Loucy (cell line): ENCODE measurements at regions not wholly inside any gene's neighbourhood (a gene's known extent, or its start where the extent isn't known, plus 50 kb on each side); places are given as distances from the start of the nearest gene placed in this dataset.

Source experiments
- H2AFZ ChIP-seq: fragments of 200-600 bp; sonication (generic); 2 replicates; pipeline ENCODE4 v1.6.0; 2016; ENCODE audit warnings: antibody characterized with exemption, mild to moderate bottlenecking, low read length, moderate library complexity
- H3F3A ChIP-seq: fragments of 200-600 bp; 2 replicates; pipeline ENCODE4 v1.6.0; 2016; ENCODE audit warnings: antibody characterized with exemption, low read depth, mild to moderate bottlenecking
- H3K27me3 ChIP-seq: fragments of 200-600 bp; sonication (generic); 2 replicates; pipeline ENCODE4 v1.6.1; 2014; ENCODE audit warnings: low read length, mild to moderate bottlenecking; ENCODE audit not compliant: insufficient read depth, poor library complexity, severe bottlenecking
- H3K36me3 ChIP-seq: fragments of 200-600 bp; sonication (generic); 2 replicates; pipeline ENCODE4 v1.6.1; 2016; ENCODE audit warnings: low read length; ENCODE audit not compliant: insufficient read depth
- H3K4me1 ChIP-seq: fragments of 200-600 bp; sonication (generic); 2 replicates; pipeline ENCODE4 v1.5.1; 2014; ENCODE audit warnings: low read length, mild to moderate bottlenecking; ENCODE audit not compliant: insufficient read depth, poor library complexity, severe bottlenecking
- H3K4me2 ChIP-seq: fragments of 200-600 bp; sonication (generic); 2 replicates; pipeline ENCODE4 v1.6.0; 2014; ENCODE audit warnings: antibody characterized with exemption, low read length, low read depth, mild to moderate bottlenecking; ENCODE audit not compliant: poor library complexity, severe bottlenecking
- H3K4me3 ChIP-seq: fragments of 200-600 bp; sonication (generic); 2 replicates; pipeline ENCODE4 v1.5.1; 2014; ENCODE audit warnings: low read length, mild to moderate bottlenecking, mixed read lengths; ENCODE audit not compliant: poor library complexity, severe bottlenecking
- H3K79me2 ChIP-seq: fragments of 200-600 bp; sonication (generic); 2 replicates; pipeline ENCODE4 v1.6.1; 2014; ENCODE audit warnings: low read length; ENCODE audit not compliant: insufficient read depth
- H3K9ac ChIP-seq: fragments of 200-600 bp; sonication (generic); 2 replicates; pipeline ENCODE4 v1.6.0; 2014; ENCODE audit warnings: mild to moderate bottlenecking, low read depth, low read length, moderate library complexity; ENCODE audit not compliant: poor library complexity, severe bottlenecking
- H3K9me2 ChIP-seq: fragments of 200-600 bp; sonication (generic); replicated peaks from 2 replicates; pipeline ENCODE4 v1.6.1; 2016; ENCODE audit warnings: low read depth, low read length, mixed read lengths
- H3K9me3 ChIP-seq: fragments of 200-600 bp; sonication (generic); 2 replicates; pipeline ENCODE4 v1.6.1; 2014; ENCODE audit warnings: mild to moderate bottlenecking, antibody characterized with exemption, low read length, low read depth; ENCODE audit not compliant: insufficient read depth
- H4K20me1 ChIP-seq: fragments of 200-600 bp; sonication (generic); 2 replicates; pipeline ENCODE4 v1.6.0; 2014; ENCODE audit warnings: antibody characterized with exemption, low read length, mild to moderate bottlenecking; ENCODE audit not compliant: insufficient read depth, poor library complexity, severe bottlenecking
- EZH2phosphoT487 ChIP-seq: fragments of 200-600 bp; IDR thresholded peaks from 2 replicates; pipeline ENCODE4 v1.6.1; 2018; ENCODE audit warnings: antibody characterized with exemption, mild to moderate bottlenecking, moderate library complexity, borderline replicate concordance
- TF ChIP-seq, protein P1 (sequence below): fragments of 200-600 bp; sonication (generic); conservative IDR thresholded peaks from 2 replicates; pipeline ENCODE4 v1.5.1; 2014; ENCODE audit warnings: mild to moderate bottlenecking, antibody characterized with exemption, low read length

DNA sequence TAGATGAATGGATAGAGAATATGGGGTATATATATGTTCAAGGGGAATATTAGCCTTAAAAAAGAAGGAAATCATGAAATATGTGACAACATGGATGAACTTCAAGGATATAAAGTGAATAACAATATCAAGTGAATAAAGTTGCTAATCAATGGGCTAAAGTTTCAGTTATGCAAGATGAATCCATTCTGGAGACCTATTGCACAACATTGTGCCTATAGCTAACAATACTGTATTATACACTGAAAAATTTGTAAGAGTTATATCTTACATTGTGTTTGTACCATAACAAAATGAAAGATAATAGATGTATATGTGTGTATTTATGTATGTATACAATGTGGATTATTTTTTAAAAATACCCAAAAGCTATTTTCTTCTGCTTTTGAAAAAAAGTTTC is 96.3 kb upstream of the DPYD start:
- no peaks in the 10 kb centered on the region for H3K36me3 ChIP-seq
- no peaks in the 10 kb centered on the region for H3K79me2 ChIP-seq
- no peaks in the 10 kb centered on the region for H3K9me3 ChIP-seq
- no peak overlapping the region for H2AFZ ChIP-seq
- TF ChIP-seq, protein P1, sequence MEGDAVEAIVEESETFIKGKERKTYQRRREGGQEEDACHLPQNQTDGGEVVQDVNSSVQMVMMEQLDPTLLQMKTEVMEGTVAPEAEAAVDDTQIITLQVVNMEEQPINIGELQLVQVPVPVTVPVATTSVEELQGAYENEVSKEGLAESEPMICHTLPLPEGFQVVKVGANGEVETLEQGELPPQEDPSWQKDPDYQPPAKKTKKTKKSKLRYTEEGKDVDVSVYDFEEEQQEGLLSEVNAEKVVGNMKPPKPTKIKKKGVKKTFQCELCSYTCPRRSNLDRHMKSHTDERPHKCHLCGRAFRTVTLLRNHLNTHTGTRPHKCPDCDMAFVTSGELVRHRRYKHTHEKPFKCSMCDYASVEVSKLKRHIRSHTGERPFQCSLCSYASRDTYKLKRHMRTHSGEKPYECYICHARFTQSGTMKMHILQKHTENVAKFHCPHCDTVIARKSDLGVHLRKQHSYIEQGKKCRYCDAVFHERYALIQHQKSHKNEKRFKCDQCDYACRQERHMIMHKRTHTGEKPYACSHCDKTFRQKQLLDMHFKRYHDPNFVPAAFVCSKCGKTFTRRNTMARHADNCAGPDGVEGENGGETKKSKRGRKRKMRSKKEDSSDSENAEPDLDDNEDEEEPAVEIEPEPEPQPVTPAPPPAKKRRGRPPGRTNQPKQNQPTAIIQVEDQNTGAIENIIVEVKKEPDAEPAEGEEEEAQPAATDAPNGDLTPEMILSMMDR: no peak
- no peak for TF ChIP-seq EZH2phosphoT487
- no peak overlapping the region for H3K4me3 ChIP-seq
- H3K9me2 ChIP-seq: no peaks in the 10 kb centered on the region
- no peak overlapping the region for H3K9ac ChIP-seq
- no peak overlapping the region for H3K4me2 ChIP-seq
- no peaks in the 10 kb centered on the region for H4K20me1 ChIP-seq
- peaks cover 94% of the 10 kb centered on the region for H3K27me3 ChIP-seq
- peaks cover 6% of the 10 kb centered on the region for H3K4me1 ChIP-seq
- H3F3A ChIP-seq: peaks cover 6% of the 10 kb centered on the region; the same call in 1 of the 2 replicates

DNA sequence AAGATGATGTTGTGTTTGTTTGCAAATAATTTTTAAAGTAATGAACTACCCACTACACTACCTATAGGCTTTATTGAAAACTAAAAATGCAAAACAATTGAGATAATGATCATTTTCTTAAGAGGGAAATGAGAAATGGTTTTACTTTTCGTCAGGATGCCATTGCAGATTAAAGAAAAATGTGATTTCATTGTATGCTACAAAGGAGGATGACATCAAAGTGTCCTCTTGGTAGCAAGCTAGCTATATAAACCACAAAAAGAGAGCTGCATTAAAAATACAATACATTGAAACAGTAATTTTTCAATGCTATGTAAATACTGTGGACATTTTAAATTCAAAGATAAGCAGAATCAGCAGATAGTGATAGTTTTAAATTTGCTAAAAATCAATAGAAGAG is 87.5 kb upstream of the DPYD start:
- TF ChIP-seq, protein P1: no peak
- no peak for TF ChIP-seq EZH2phosphoT487
- Histone ChIP-seq H3K27me3 (peaks cover 28% of the 10 kb centered on the region), H3K4me3 (no peak overlapping the region), H3K36me3 (no peaks in the 10 kb centered on the region), H3K4me2 (no peak overlapping the region), H3K9me2 (no peaks in the 10 kb centered on the region), H2AFZ (no peak overlapping the region), H3K79me2 (no peaks in the 10 kb centered on the region), H3K4me1 (no peaks in the 10 kb centered on the region), H3K9me3 (no peaks in the 10 kb centered on the region), H3K9ac (no peak overlapping the region), H3F3A (no peaks in the 10 kb centered on the region), H4K20me1 (no peaks in the 10 kb centered on the region)

DNA sequence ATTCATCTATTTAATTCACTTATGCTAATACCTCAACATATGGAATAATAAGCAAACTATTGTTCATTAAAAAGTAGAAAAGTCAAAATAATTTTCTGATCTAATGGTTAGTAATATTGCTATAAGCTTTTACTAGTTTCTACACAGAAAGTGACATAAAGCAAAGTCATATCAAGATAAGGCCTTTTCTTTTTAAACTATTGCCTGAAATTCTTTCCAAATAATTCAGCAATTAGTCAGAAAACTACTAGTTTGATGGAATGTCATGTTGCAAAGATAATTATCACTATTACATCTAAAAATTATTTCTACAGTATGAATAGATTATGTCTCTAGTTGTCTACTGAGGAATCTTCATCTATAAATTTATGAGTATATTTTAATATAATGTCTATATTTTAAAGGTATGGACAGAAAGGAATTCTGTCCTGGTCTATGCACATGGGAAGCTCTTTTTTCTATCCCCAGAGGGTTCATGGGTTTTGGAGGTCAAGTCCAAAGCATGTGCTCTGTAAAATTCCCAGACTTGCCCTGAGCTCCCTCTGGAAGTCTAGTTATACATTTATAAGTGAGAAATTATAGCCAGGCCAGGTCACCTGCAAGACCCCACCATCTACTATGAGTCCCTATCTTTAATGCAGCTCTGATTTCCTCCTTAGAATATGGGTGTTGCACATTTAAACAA is 84.6 kb upstream of the DPYD start:
- H3K4me2 ChIP-seq: no peak overlapping the region

More for the DNA sequence above, 84.6 kb upstream of the DPYD start:
- Histone ChIP-seq H3K4me3 (no peak overlapping the region), H3K27me3 (no peaks in the 10 kb centered on the region), H4K20me1 (no peaks in the 10 kb centered on the region), H3K9me2 (no peaks in the 10 kb centered on the region), H2AFZ (no peak overlapping the region), H3K9me3 (no peaks in the 10 kb centered on the region), H3K4me1 (no peaks in the 10 kb centered on the region), H3F3A (no peaks in the 10 kb centered on the region), H3K36me3 (no peaks in the 10 kb centered on the region), H3K79me2 (no peaks in the 10 kb centered on the region), H3K9ac (no peak overlapping the region)
- TF ChIP-seq EZH2phosphoT487: no peak
- TF ChIP-seq, protein P1: no peak
